HG03558 (cell line): ENCODE measurements at regions not wholly inside any gene's neighbourhood (a gene's known extent, or its start where the extent isn't known, plus 50 kb on each side); places are given as distances from the start of the nearest gene placed in this dataset.
"Not testable (repeated sequence)": the region's sequence is repeated elsewhere in the genome, so short reads cannot be mapped to it uniquely, and the experiment has no call there.

ENCODE experiments used
- ATAC-seq: cut with Tn5 transposase; IDR thresholded peaks from one replicate; pipeline ENCODE4 v1.9.1; 2021; ENCODE audit warnings: moderate number of reproducible peaks; ENCODE audit not compliant: unreplicated experiment; ENCODE audit errors: extremely low read depth

- no peak for ATAC-seq
Measured at GRCh38 chr5:39558541-39558940, 133.8 kb upstream of the DAB2 start.

DNA sequence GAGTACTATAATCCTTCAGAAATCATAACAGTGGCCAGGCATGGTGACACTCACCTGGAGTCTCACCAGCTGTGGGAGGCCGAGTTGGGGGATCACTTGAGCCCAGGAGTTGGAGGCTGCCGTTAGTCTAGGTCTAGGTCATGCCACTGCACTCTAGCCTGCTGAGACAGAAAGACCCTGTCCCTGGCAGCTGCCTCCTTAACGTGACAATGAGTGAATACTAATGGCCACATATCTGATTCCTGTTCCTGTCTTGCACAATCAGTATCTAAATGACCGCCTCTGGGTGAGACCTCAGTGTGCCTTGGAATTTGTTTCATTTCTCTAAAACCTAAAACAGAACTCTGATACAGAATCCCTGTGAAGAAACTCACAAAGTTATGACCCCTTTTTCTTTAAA, 131.0 kb upstream of the DAB2 start:
- no peak for ATAC-seq

DNA sequence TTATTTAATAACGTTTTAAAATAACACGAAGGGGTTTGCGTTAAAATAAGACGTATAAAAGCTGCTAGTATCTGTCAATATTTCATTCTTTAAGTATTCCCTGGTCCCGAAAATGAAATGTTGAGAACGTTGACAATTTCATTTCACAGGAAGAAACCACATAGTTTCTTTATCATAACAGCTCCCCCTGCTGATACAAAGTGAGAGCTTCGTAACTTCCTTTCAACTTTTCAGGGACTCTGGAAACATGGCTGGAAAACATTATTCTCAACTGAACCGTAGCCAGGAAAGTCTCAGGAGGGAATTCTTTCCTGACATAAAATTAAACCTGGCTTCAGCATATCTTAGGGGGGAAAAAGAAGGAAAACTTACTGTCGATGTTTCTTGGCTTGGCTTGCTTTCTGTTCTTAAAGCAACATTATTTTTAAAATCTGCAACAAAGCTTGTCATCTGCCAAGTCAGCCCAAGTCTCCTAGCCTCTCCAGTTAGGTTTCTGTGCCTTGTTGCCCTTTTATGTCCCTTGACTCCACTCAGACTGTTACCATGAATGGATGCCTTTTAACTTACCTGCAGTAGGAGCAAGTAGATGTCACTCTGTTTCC, 122.9 kb upstream of the DAB2 start:
- ATAC-seq: no peak

DNA sequence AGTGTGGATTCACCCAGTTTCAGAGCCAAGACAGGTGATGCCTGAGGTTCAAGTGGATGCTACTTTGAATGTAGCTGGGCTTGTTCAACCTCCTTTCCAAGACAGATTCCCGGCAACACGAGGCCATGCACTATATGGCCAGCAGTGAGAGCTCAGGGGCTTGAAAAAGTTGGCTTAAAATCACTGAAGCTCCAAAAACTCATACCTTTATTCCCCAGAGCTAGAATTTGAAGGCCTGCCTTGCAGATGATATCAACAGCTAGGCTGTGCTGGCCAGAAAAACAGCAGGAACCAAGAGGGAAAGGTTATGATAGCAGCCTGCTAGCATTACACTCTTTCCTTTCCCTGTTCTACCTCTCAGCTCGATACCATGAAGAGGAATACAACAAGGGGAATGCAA, 120.2 kb upstream of the DAB2 start:
- ATAC-seq: no peak

GRCh38 chr5:39543335-39543734, 118.6 kb upstream of the DAB2 start:
- ATAC-seq: no peak

DNA sequence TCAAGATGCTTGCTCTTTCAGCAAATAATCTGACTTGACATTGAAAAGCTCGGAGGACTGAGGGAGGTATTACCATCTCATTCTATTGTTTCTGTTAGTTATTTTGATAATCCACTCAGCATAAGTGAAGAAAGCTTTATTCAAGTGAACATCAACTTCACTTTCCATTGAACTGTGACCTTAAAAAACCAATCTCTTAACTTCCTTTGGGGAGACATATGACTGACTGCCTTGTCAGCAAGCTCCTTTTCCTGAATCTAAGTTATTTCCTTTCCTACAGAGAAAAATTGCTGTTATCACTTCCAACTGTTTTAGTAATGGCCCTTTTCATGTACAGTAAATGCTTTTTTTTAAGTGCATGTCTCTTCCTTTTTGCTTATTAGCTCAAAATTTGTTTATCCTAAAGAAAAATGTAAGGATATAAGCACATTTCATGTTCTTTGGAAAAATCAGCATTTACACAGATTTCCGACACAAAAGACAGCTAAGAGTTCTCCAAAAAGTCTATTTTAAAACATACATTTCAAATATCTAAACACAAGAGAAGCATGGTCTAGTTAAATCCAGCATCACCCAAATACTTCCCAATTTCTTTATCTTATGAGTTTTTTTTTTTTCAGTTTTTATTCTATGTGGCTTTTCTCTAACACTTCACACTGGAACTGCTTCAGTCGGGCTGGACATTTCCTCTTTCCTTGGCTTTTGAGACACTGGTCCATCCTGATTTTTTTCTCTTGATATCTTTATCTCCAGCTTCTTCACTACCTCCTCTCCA, 117.9 kb upstream of the DAB2 start:
- ATAC-seq: no peak

DNA sequence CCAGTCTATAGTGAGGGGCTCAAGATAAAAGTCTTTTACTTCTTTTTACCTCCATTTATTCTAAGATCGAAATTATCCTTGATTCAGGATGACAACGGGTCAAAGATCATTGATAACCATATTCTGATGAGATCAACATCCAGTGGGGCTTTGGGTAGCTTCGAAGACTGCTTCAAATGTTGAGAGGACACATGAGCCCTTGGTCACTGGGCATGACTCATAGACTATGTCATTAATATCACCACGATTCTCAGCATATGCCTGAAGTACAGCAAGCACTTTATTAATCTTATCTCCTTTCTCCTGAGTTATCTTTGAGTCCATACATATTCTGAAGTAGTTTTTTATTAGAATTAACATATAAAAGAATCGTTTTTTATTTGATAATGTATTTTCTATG, 117.1 kb upstream of the DAB2 start:
- ATAC-seq: no peak

GRCh38 chr5:39539470-39539869, 114.7 kb upstream of the DAB2 start:
- ATAC-seq: no peak

DNA sequence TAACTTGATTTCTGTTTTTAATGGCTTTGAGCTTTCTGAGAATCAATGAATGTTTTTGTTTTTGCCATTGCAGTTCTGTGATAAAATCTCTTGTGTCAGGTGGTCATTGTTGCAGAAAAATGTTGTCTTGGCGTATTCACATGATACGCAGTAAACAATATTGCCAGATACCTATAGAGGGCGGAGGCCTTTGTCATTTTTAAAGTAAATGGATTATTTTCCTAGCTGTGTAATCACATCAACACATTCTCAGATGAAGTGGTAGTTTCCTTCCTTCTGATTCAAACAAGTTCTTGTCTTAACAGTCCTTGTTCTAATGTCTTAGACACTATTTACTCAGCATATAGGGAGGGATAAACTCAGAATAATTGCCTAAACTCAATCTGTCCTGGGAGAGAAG, 109.9 kb upstream of the DAB2 start:
- no peak for ATAC-seq

DNA sequence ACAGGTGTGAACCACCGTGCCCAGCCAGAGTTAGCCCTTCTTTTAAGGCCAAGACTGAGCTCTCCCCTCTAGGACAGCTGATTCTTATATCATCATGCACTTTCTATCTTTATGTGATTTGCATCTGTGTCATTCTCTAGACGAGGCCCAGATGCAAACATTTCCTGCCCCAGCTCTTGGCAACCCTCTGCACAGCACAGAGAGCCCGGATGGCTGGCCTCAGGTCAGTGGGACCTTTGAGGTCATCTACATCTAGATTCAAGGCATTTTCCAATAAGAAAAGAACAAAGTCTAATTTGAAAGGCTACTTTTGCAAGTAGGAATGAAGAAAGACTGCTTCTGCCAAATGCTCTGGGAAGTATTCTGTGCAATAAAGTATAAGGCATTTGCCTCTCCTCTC, 109.0 kb upstream of the DAB2 start:
- ATAC-seq: no peak

DNA sequence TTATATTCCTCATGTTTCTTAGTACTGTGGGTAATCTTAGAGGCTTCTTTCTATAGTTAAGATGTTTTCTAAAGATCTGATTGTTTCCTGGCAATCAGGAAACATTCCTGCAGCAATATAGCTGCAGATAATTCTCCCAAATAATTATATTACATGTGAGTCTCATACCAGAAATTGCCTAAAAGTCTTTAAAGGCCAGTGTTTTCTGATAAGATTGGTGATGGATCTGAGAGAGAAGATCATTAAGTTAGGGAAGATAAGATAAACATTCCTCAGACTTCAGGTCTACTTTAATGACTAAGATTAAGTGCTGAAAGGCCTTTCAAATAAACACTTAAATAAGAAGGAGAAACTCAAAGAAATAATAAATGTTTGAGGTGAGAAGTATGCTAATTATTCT, 107.7 kb upstream of the DAB2 start:
- ATAC-seq: no peak

- no peak for ATAC-seq
Measured at GRCh38 chr5:39531306-39531705, 106.5 kb upstream of the DAB2 start.

- no peak for ATAC-seq
Measured at GRCh38 chr5:39526914-39527477, 102.2 kb upstream of the DAB2 start.

DNA sequence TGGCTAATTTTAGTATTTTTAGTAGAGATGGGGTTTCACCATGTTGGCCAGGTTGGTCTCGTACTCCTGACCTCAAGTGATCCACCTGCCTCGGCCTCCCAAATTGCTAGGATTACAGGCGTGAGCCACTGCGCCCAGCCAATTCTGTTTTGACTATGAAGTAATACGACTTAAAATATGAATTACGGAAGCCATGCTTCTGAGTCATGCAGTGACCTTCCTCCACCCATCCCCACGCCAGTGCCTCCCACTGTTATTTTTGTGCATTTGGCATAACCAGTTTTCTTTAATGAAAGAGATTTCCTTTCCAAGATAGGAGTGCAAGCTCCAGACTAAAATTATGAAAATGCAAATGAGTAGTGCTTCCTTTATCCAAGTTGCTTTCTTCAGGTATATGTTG, 101.0 kb upstream of the DAB2 start:
- ATAC-seq: not testable (repeated sequence)

- no peak for ATAC-seq
Measured at GRCh38 chr5:39525271-39525670, 100.5 kb upstream of the DAB2 start.

DNA sequence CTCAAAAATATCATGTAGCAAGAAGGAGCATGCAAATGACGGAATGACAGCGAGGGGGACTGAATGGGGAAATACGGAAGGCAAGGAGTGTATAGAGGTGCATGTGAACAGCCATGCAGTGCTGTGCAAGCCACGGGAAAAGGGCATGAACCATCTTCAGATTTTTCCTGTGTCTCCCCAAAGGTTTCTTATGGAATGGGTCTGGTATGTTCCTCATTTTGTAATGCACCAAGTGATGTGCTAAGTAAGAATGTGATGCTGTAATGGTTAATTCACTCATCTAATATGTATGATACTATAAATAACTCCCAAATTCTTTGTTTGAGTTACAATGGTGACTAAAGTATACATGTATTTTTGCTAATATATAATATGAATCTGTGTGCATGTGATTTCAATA, 99.0 kb upstream of the DAB2 start:
- ATAC-seq: no peak

GRCh38 chr5:39521940-39522590, 97.3 kb upstream of the DAB2 start:
- no peak for ATAC-seq

- no peak for ATAC-seq
Measured at GRCh38 chr5:39521098-39521860, 96.5 kb upstream of the DAB2 start.

DNA sequence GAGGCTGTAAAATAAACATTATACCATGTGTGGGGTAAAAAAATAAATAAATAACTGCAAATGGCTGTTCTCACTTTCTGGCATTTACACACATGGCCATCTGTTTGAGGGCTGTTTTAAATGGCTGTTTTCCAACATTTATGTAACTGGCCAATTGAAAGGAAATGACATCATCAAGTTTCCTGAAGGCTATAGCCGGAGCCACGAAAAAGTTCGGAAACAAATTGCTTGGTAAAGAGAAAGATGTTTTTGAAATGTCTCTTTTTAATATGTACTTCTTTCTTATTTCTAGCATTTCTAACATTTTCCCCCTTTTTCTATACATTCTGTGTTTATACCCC, 95.4 kb upstream of the DAB2 start:
- ATAC-seq: no peak

DNA sequence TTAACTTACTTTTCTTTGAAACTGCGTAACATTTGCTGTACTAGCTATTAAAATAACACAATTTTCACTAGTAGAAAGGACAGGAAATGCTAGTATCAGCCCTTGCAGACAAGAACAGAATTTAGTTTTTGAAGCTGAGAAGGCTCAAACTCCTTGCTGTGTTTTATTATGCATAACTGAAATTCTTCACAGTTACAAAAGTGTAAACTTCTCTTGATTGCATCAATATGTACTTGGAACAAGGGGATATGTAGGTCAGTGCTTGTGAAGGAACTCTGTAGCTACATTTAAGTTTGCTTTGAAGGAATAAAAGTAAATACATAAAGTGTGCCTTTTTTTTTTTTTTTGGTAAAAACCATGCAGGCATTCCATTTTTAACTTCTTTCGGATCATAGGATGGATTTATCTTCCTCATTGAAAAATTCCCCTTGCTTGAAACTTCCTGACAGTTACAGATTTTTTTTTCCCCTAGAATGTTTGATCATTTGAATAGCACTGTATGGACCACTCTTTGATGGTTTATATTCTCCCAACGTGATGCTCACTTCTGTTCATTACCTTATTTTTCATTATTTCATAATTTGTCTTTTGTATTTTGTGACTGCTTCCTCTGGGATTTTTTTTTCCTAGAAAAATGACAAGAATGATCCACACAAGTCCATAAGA, 94.9 kb upstream of the DAB2 start:
- no peak for ATAC-seq
